H7 (cell line): ENCODE measurements at regions not wholly inside any gene's neighbourhood (a gene's known extent, or its start where the extent isn't known, plus 50 kb on each side); places are given as distances from the start of the nearest gene placed in this dataset.

ENCODE experiments used
- DNase-seq: peaks from one replicate; pipeline ENCODE4 v3.0.0; 2012
- H3K27me3 ChIP-seq: 2 replicates; pipeline ENCODE4 v1.6.0; 2011; ENCODE audit warnings: mild to moderate bottlenecking, low read length; ENCODE audit not compliant: control insufficient read depth, insufficient read depth
- H3K36me3 ChIP-seq: replicated peaks from 2 replicates; pipeline ENCODE4 v1.5.1; 2011; ENCODE audit warnings: low read length; ENCODE audit not compliant: control insufficient read depth, insufficient read depth
- H3K4me3 ChIP-seq: 2 replicates; pipeline ENCODE4 v1.5.1; 2011; ENCODE audit warnings: low read depth, mild to moderate bottlenecking, control low read depth, low read length, moderate library complexity; ENCODE audit not compliant: insufficient read depth

DNA sequence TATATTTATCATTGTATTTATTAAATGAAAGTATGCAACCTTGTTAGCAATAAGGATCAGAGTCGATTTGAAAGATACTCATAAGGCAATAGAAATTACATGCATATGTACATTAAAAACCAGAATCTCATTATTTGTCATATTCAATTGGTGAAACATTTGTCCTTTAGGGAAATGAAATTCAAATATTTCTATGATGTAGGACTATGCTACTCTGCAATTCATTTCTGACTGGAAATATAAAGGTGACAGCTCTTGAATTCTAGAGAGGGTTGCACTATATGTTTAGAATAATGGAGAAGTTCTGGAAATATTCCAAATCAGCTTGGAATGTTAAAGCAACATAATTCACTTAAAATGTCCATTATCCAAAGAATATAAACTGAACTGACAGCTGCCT is 1519.8 kb downstream of the ARAP2 start:
- H3K27me3 ChIP-seq: no peaks in the 10 kb centered on the region
- no peaks in the 10 kb centered on the region for H3K36me3 ChIP-seq
- no peak overlapping the region for H3K4me3 ChIP-seq
- DNase-seq: no peak

DNA sequence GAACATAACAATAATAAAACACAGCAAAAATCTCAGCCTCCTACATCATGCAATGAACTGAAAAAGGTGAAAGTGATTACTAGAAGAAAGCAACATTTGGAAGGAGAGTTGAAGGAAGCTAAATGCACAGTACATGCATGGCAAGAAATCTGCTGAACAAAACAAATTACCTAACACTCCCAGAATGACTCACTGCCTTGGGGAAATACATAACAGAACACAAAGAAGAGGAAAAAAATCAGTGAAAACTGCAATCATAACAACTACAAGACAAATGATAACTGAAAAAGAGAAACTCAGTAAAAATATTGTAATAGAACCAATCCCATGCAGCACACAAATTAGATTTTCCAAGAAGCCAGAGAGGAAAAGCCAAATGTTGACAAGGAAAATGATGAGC is 1513.2 kb downstream of the ARAP2 start:
- no peaks in the 10 kb centered on the region for H3K27me3 ChIP-seq
- no peak overlapping the region for H3K4me3 ChIP-seq
- DNase-seq: no peak
- H3K36me3 ChIP-seq: no peaks in the 10 kb centered on the region

- no peak for DNase-seq
- Histone ChIP-seq H3K4me3 (no peak overlapping the region), H3K36me3 (no peaks in the 10 kb centered on the region), H3K27me3 (no peaks in the 10 kb centered on the region)
Observed at GRCh38 chr4:34732176-34732950, 1512.0 kb downstream of the ARAP2 start.

DNA sequence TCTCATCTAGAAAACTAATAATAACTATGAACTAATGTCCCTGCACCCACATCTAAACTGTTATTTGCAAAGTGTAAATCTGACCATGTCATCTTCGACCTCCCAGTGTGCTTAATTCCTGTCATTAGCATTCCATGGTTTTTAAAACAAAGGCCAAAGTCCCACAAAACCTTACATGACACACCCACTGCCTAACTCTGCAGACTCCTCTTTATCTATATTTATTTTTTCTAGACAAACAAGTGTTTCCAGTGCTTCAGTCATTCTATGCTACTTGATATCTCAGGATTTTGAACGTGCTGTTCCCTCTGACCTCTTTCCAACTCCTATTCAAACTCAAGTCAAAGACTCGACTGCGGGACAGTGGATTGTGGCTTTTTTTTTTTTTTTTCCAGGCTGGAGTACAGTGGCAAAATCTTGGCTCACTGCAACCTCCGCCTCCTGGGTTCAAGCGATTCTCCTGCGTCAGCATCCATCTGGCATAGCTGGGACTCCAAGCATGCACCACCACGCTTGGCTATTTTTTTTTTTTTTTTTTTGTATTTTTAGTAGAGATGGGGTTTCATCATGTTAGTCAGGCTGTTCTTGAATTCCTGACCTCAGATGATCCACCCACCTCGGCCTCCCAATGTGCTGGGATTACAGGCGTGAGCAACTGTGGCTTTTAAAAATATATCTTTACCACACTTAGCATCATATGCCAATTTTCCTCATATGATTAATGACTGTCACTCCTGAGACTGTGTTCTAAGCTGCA is 1511.0 kb downstream of the ARAP2 start:
- Histone ChIP-seq H3K36me3 (no peaks in the 10 kb centered on the region), H3K27me3 (no peaks in the 10 kb centered on the region), H3K4me3 (no peak overlapping the region)
- DNase-seq: no peak

DNA sequence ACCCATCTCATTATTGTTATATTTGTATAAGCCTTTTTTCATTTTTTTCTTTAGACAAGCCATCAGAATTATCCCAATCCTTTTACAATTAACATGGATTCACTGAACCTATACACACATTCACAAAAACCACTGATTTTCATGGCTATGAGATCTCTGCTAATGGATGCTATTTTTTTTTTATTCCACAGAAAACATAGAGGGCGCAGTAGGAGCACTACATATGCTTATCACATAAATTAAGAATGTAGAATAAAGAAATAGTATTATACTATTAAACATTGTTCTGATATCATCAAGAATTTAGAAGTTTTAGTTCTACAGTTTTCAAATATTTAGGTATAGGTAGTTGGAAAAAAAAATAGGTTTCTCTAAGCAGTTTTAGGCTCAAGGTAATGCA is 1477.4 kb downstream of the ARAP2 start:
- Histone ChIP-seq H3K4me3 (no peak overlapping the region), H3K36me3 (no peaks in the 10 kb centered on the region), H3K27me3 (no peaks in the 10 kb centered on the region)
- no peak for DNase-seq

DNA sequence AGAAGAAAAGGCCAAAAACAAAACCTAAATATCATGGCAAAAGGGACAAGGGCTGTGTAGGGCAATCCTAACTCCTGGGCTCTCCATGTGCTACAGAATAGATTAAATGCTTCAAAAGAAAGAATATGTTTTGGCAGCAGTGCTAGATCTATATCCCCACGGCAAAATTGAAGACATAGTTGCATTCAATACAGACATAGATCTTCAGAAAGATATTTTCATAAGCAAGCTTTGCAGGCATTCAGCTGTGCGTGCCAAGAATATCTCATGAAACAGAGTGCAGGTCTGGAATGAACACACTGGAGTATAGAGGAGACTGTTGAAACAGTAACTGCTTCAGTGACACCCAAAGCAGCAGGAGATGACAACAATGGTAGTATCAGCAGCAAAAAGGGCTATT is 1476.9 kb downstream of the ARAP2 start:
- Histone ChIP-seq H3K4me3 (no peak overlapping the region), H3K36me3 (no peaks in the 10 kb centered on the region), H3K27me3 (no peaks in the 10 kb centered on the region)
- DNase-seq: no peak

- DNase-seq: no peak
- H3K4me3 ChIP-seq: no peak overlapping the region
- no peaks in the 10 kb centered on the region for H3K27me3 ChIP-seq
- H3K36me3 ChIP-seq: no peaks in the 10 kb centered on the region
Observed at GRCh38 chr4:34771632-34772031, 1472.7 kb downstream of the ARAP2 start.

DNA sequence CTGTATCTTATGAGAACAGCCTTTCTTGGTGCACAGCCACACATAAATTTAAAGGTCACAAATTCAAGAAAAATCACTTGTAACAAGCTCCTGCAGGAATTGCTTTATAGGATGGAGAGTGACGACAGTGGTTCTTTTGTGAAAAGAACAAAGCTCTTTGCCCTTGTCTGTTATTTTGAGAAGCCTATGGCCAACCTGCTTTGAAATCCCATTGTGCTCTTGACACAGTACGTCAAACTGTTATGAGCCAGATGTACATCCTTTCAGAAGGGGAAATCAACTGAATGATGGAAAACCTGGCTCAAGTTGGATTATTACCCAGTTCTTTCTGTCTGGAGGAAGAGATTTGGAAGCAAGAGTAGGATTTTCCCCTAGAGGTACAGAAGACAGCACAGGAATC is 1454.2 kb downstream of the ARAP2 start:
- Histone ChIP-seq H3K4me3 (no peak overlapping the region), H3K27me3 (no peaks in the 10 kb centered on the region), H3K36me3 (no peaks in the 10 kb centered on the region)
- no peak for DNase-seq

DNA sequence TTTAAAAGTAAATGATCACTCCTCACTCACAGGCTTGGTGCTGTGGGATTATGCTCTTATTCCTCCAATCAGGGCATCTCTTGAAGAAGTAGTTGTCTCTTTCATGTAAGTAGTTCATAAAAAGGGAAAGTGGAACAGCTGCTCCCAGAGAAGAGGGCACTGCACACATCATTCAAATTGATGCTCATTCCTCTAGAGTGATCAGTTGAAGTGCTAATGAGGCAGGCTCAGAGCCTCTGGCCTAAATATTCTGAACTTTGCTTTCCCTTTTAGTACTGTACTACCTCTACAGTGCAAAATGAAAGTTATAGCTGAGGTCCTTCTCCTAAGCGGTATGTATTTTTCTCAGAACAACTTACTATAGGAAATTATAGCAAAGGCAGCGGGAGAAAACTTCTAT is 1453.1 kb downstream of the ARAP2 start:
- no peaks in the 10 kb centered on the region for H3K27me3 ChIP-seq
- DNase-seq: no peak
- H3K4me3 ChIP-seq: no peak overlapping the region
- no peaks in the 10 kb centered on the region for H3K36me3 ChIP-seq

DNA sequence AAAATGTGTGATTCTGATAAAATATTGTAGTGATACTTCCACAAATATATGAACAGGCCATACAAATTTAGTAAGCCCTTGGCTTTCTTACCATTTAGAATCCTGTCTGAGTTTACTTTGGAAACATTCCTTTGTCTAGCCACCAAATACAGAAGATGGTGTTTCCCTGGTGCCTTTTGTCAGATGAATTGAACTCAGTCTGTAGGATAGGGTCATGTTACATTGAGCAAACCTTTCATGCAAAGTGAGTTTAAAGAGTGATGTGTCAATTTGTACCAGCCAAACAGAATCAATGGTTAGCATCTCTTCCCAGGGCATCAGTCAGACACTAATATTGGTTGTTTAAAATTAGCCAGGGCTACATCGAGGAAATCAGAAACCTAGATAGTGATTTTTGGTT is 1443.4 kb downstream of the ARAP2 start:
- Histone ChIP-seq H3K27me3 (no peaks in the 10 kb centered on the region), H3K4me3 (no peak overlapping the region), H3K36me3 (no peaks in the 10 kb centered on the region)
- DNase-seq: no peak

GRCh38 chr4:34814266-34814665 is 1430.0 kb downstream of the ARAP2 start:
- Histone ChIP-seq H3K4me3 (no peak overlapping the region), H3K27me3 (no peaks in the 10 kb centered on the region), H3K36me3 (no peaks in the 10 kb centered on the region)
- no peak for DNase-seq

GRCh38 chr4:34824515-34824914 is 1419.8 kb downstream of the ARAP2 start:
- Histone ChIP-seq H3K36me3 (no peaks in the 10 kb centered on the region), H3K4me3 (no peak overlapping the region), H3K27me3 (no peaks in the 10 kb centered on the region)
- no peak for DNase-seq

DNA sequence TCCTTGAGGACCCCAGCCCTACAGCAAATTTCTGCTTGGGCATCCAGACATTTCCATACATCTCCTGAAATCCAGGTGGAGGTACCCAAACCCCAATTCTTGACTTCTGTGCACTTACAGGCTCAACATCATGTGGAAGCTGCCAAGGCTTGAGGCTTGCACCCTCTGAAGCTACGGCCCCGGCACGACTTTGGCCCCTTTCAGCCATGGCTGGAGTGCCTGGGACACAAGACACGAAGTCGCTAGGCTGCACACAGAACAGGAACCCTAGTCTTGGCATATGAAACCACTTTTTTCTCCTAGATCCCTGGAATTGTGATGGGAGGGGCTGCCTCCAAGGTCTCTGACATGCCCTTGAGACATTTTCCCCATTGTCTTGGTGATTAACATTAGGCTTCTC is 1417.7 kb downstream of the ARAP2 start:
- H3K4me3 ChIP-seq: no peak overlapping the region
- no peaks in the 10 kb centered on the region for H3K36me3 ChIP-seq
- DNase-seq: no peak
- H3K27me3 ChIP-seq: no peaks in the 10 kb centered on the region

DNA sequence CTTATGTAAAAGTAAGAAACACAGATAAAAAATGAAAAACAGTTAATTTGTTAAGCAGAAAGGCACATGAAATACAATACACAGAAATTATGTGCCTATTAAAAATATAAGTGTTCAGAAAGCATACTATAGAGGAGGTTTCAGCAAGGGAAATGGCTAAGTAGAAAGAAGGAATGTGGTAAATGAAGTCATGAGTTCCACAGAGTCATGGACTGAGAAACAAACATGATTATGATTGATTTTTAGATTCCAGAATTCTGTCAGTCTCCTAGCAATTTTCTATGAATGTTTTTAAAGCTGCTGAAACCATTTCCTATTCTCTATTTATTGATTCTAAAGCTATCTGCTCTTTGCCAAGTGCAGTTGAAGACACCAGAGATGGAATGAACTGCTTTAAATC is 1398.4 kb downstream of the ARAP2 start:
- DNase-seq: no peak
- Histone ChIP-seq H3K4me3 (no peak overlapping the region), H3K36me3 (no peaks in the 10 kb centered on the region), H3K27me3 (no peaks in the 10 kb centered on the region)

- no peaks in the 10 kb centered on the region for H3K27me3 ChIP-seq
- no peak overlapping the region for H3K4me3 ChIP-seq
- DNase-seq: no peak
- H3K36me3 ChIP-seq: no peaks in the 10 kb centered on the region
Observed at GRCh38 chr4:34850421-34850820, 1393.9 kb downstream of the ARAP2 start.
